ENCODE measurements at regions not wholly inside any gene's neighbourhood (a gene's known extent, or its start where the extent isn't known, plus 50 kb on each side); places are given as distances from the start of the nearest gene placed in this dataset.

DNA sequence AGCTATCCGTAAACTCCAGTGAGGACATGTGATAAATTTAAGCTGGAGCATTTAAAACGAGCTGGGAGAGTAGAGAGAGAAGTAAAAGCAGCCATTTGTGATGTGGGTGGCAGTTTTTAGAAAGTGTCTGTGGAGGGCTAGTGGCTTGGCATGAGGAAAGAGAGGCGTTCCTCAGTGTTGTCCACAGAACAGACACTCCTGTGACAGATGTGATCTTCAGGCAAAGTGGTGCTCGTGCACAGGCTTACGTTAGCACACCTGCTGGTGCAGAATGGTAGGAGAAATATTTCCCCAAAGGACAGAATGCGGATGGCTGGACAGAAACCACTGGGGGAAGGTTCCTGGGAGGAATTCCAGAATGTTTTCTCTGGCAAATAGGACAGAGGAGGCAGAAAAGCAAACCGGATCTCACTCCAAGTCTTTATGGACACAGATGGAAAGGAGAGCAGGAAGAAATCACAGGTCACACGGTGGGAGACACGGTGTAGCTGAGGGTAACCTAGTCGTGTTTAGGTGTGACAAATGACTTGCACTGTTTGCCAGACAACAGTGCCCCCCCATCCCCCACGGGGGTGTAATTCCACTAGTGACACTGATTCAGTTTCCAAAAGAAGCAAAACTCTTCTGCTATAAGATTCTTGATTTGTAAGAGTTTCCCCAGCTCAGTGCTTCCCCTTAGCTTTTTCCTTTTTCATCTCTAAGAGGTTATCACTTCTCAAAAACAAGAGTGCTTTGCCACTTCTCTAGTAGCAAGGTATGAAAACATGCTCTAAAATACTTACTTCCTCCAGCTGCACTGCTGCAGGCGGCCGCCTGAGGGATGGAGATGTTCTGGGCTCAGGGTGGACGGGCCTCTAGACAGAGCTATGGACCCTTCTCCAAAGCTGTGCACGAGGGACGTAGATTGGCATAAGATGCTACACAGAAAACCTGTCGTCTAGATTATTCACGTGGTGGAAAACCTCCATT, 293.2 kb downstream of the QKI start:
- Histone ChIP-seq H3K36me3 (replicated peaks) (no peaks in the 10 kb centered on the region), H3K27ac (no peak overlapping the region), H3K27me3 (replicated peaks) (no peaks in the 10 kb centered on the region), H3K4me3 (ENCODE audit: low read depth, low read length) (no peak overlapping the region)
- in situ Hi-C loops (cut with HindIII; ENCODE audit: low pct_ligation_motif_present, low sequenced_read_pairs), result no loop called here
- TF ChIP-seq, protein P1, sequence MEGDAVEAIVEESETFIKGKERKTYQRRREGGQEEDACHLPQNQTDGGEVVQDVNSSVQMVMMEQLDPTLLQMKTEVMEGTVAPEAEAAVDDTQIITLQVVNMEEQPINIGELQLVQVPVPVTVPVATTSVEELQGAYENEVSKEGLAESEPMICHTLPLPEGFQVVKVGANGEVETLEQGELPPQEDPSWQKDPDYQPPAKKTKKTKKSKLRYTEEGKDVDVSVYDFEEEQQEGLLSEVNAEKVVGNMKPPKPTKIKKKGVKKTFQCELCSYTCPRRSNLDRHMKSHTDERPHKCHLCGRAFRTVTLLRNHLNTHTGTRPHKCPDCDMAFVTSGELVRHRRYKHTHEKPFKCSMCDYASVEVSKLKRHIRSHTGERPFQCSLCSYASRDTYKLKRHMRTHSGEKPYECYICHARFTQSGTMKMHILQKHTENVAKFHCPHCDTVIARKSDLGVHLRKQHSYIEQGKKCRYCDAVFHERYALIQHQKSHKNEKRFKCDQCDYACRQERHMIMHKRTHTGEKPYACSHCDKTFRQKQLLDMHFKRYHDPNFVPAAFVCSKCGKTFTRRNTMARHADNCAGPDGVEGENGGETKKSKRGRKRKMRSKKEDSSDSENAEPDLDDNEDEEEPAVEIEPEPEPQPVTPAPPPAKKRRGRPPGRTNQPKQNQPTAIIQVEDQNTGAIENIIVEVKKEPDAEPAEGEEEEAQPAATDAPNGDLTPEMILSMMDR (IDR thresholded peaks at IDR 0.05; ENCODE audit: low read depth, low read length, missing control alignments), result no peak
- DNase-seq, result no peak

GRCh38 chr6:163706500-163707087, 292.1 kb downstream of the QKI start:
- in situ Hi-C loops (cut with HindIII; ENCODE audit: low pct_ligation_motif_present, low sequenced_read_pairs), result no loop called here
- Histone ChIP-seq H3K4me3 (ENCODE audit: low read depth, low read length) (no peak overlapping the region), H3K36me3 (replicated peaks) (no peaks in the 10 kb centered on the region), H3K27ac (no peak overlapping the region), H3K27me3 (replicated peaks) (no peaks in the 10 kb centered on the region)
- TF ChIP-seq, protein P1 (IDR thresholded peaks at IDR 0.05; ENCODE audit: low read depth, low read length, missing control alignments), result no peak
- DNase-seq, result no peak

DNA sequence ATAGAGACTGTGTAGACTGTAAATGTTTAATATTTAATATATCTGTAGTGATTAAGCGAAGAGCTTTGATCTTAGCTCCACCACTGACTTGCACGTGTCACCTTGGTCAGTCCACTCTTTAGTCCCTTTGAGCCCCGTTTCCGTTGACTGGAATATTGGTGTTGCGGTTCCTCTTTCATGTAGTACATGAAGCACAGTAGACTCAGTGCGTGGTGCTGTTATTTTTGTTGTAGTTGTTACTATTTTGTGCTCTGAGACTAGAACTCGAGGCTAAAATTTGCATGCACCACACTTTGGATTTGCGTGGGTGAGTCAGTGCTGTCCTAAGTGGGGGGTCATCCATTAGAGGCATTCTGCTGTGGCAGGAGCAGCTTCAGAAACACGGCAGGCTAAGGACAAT, 291.4 kb downstream of the QKI start:
- Histone ChIP-seq H3K36me3 (replicated peaks) (no peaks in the 10 kb centered on the region), H3K27ac (no peak overlapping the region), H3K4me3 (ENCODE audit: low read depth, low read length) (no peak overlapping the region), H3K27me3 (replicated peaks) (no peaks in the 10 kb centered on the region)
- no peak for DNase-seq
- TF ChIP-seq, protein P1 (IDR thresholded peaks at IDR 0.05; ENCODE audit: low read depth, low read length, missing control alignments), result no peak
- in situ Hi-C loops (cut with HindIII; ENCODE audit: low pct_ligation_motif_present, low sequenced_read_pairs), result no loop called here

- Histone ChIP-seq H3K27me3 (replicated peaks) (no peaks in the 10 kb centered on the region), H3K4me3 (ENCODE audit: low read depth, low read length) (no peak overlapping the region), H3K36me3 (replicated peaks) (no peaks in the 10 kb centered on the region), H3K27ac (no peak overlapping the region)
- in situ Hi-C loops (cut with HindIII; ENCODE audit: low pct_ligation_motif_present, low sequenced_read_pairs), result no loop called here
- TF ChIP-seq, protein P1 (IDR thresholded peaks at IDR 0.05; ENCODE audit: low read depth, low read length, missing control alignments), result no peak
- DNase-seq, result no peak
These were observed 288.2 kb downstream of the QKI start for GRCh38 chr6:163702736-163703135.

DNA sequence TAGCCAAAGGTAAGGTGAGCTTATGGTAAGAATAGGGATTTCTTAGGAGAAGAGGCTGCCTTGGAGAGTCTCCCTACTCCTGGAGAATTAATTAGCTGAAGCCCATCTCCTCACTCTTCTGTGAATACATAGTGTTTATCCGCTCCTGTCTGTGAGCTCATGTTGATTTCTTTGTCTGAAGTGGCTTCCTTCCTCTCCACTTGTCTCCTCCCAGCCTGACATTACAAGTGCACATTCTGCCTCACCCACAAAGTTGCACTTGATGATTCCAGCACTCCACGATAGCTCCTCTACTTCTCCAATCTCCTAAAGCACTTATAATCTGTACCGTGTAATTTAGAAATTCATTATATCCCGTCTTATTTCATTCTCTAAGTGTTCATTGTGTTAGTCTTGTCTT, 287.2 kb downstream of the QKI start:
- no peak overlapping the region for H3K4me3 ChIP-seq (ENCODE audit: low read depth, low read length)
- no peaks in the 10 kb centered on the region for H3K36me3 ChIP-seq (replicated peaks)
- DNase-seq, result no peak
- in situ Hi-C loops (cut with HindIII; ENCODE audit: low pct_ligation_motif_present, low sequenced_read_pairs), result no loop called here
- no peaks in the 10 kb centered on the region for H3K27me3 ChIP-seq (replicated peaks)
- TF ChIP-seq, protein P1 (IDR thresholded peaks at IDR 0.05; ENCODE audit: low read depth, low read length, missing control alignments), result no peak
- H3K27ac ChIP-seq, result no peak overlapping the region

Measured in brain microvascular endothelial cell (primary cell).